HepG2 (cell line): ENCODE measurements at regions not wholly inside any gene's neighbourhood (a gene's known extent, or its start where the extent isn't known, plus 50 kb on each side); places are given as distances from the start of the nearest gene placed in this dataset.

Source experiments
- ATAC-seq: fragments of 200-7000 bp; cut with Tn5 transposase; 3 replicates; pipeline ENCODE4 v1.9.1; 2020; ENCODE audit warnings: mild to moderate bottlenecking, moderate library complexity
- BruUV-seq: library from RNA; stranded (reverse); fragments of 400-500 nt; replicated peaks from 2 replicates; lab custom pipeline; 2021; lab: Mats Ljungman, UMichigan
- CTCF ChIA-PET: fragments of 300-600 bp; formaldehyde crosslinking; extraction: SDS; loops from one replicate; lab custom pipeline; 2021; ENCODE audit warnings: low total read pairs, inconsistent platforms, low intra/inter-chr PET ratio; lab: Yijun Ruan, JAX
- POLR2A ChIA-PET: fragments of 350-600 bp; sonication (Branson Sonifier 250); formaldehyde crosslinking; loops from one replicate; lab custom pipeline; 2020; ENCODE audit warnings: antibody characterized with exemption, inconsistent platforms; lab: Yijun Ruan, JAX
- DNase-seq: peaks from one replicate; pipeline ENCODE4 v3.0.0-alpha.2; 2015; ENCODE audit warnings: low spot score
- FAIRE-seq: peaks from 3 replicates; lab custom pipeline; 2011; peaks lifted over from hg19 to GRCh38; lab: Jason Lieb, UNC
- H2AFZ ChIP-seq: one replicate; pipeline ENCODE4 v1.6.1; 2011; ENCODE audit warnings: low read length, inconsistent platforms
- H3K27ac ChIP-seq: fragments of 300-600 bp; 3 replicates; pipeline ENCODE4 v1.8.0; 2011; ENCODE audit warnings: mixed run types, mild to moderate bottlenecking, mixed read lengths, low read length, inconsistent platforms; ENCODE audit not compliant: insufficient read depth; ENCODE audit errors: extremely low read length
- H3K27me3 ChIP-seq, 2 experiments: fragments of 200-600 bp in 1 of 2; 2 replicates in 1 of 2; 3 replicates in 1 of 2; pipeline versions ENCODE4 v1.6.0 to v1.8.0; 2011; ENCODE audit warnings: low read length in 2 of 2, mild to moderate bottlenecking in 2 of 2, moderate library complexity in 2 of 2, inconsistent platforms in 1 of 2; ENCODE audit not compliant: insufficient read depth in 2 of 2, control insufficient read depth in 1 of 2
- H3K36me3 ChIP-seq, 2 experiments: fragments of 200-600 bp in 1 of 2; replicated peaks in 1 of 2; 2 replicates in 1 of 2; 3 replicates in 1 of 2; pipeline versions ENCODE4 v1.5.1 to v1.8.0; 2011; ENCODE audit warnings: low read length in 2 of 2, inconsistent platforms in 1 of 2; ENCODE audit not compliant: insufficient read depth in 2 of 2, control insufficient read depth in 1 of 2
- H3K4me1 ChIP-seq: 2 replicates; pipeline ENCODE4 v1.5.1; 2012; ENCODE audit warnings: low read length, inconsistent platforms; ENCODE audit not compliant: insufficient read depth
- H3K4me2 ChIP-seq: 2 replicates; pipeline ENCODE4 v1.6.0; 2011; ENCODE audit warnings: low read depth, low read length, inconsistent platforms
- H3K4me3 ChIP-seq, 3 experiments: fragments of 200-600 bp in 1 of 3; sonication (generic), shearing (Covaris generic) in 1 of 3; replicated peaks in 1 of 3; 2 replicates each; pipeline ENCODE4 v1.5.1; 2011 to 2016; ENCODE audit warnings: low read length in 3 of 3, inconsistent platforms in 2 of 3, low read depth in 2 of 3, mild to moderate bottlenecking in 2 of 3, control low read depth in 1 of 3, mixed read lengths in 1 of 3; ENCODE audit not compliant: insufficient read depth in 1 of 3
- H3K79me2 ChIP-seq: one replicate; pipeline ENCODE4 v1.6.1; 2011; ENCODE audit warnings: low read length, inconsistent platforms; ENCODE audit not compliant: insufficient read depth
- H3K9ac ChIP-seq: 2 replicates; pipeline ENCODE4 v1.6.0; 2011; ENCODE audit warnings: mild to moderate bottlenecking, low read depth, low read length, inconsistent platforms; ENCODE audit not compliant: insufficient read depth
- H3K9me3 ChIP-seq: 2 replicates; pipeline ENCODE4 v1.5.1; 2012; ENCODE audit warnings: mild to moderate bottlenecking, low read length
- H4K20me1 ChIP-seq: 2 replicates; pipeline ENCODE4 v1.6.0; 2011; ENCODE audit warnings: inconsistent platforms, mild to moderate bottlenecking, low read length, moderate library complexity; ENCODE audit not compliant: insufficient read depth
- FOXP1 ChIP-seq, 2 experiments: fragments of 450-650 bp in 1 of 2; IDR thresholded peaks; 2 replicates each; pipeline ENCODE4 v1.6.1; 2017 to 2018; ENCODE audit warnings: antibody characterized with exemption in 1 of 2
- HBP1 ChIP-seq: IDR thresholded peaks from 2 replicates; pipeline ENCODE4 v1.6.1; 2016; ENCODE audit warnings: low read depth, control low read depth
- NKX3-1 ChIP-seq: sonication (generic); formaldehyde crosslinking; IDR thresholded peaks from 2 replicates; pipeline ENCODE4 v1.5.0; 2020; ENCODE audit warnings: missing genetic modification reagents
- ZFP82 ChIP-seq: sonication (generic); formaldehyde crosslinking; IDR thresholded peaks from 2 replicates; pipeline ENCODE4 v1.5.1; 2020; ENCODE audit warnings: mild to moderate bottlenecking, missing genetic modification reagents, borderline replicate concordance
- ZNF230 ChIP-seq: sonication (generic); formaldehyde crosslinking; IDR thresholded peaks from 2 replicates; pipeline ENCODE4 v1.4.0; 2020; ENCODE audit warnings: mild to moderate bottlenecking, missing genetic modification reagents
- ZNF749 ChIP-seq: sonication (generic); formaldehyde crosslinking; IDR thresholded peaks from 2 replicates; pipeline ENCODE4 v1.8.0; 2022; ENCODE audit warnings: mild to moderate bottlenecking, missing genetic modification reagents, moderate library complexity, borderline replicate concordance
- WGBS: methylation state at CpG from one replicate; pipeline ENCODE4 v1.1.6; 2017; ENCODE audit warnings: low lambda C conversion rate; 5-methylcytosine and 5-hydroxymethylcytosine counted together
- in situ Hi-C: cut with HindIII; loops from 2 replicates; pipeline ENCODE4 v1.10.0; 2017; ENCODE audit warnings: low pct_unique_long_range_greater_than_20kb; ENCODE audit not compliant: extremely low pct_ligation_motif_present
- intact Hi-C: fragments of 100-400 bp; cut with micrococcal nuclease; formaldehyde crosslinking; loops from one replicate; pipeline ENCODE4 v1.10.0; 2022; ENCODE audit not compliant: unreplicated experiment
- TF ChIP-seq, protein P1 (sequence below): sonication (generic); formaldehyde crosslinking; IDR thresholded peaks from 2 replicates; pipeline ENCODE4 v1.9.0; 2021; ENCODE audit warnings: missing genetic modification reagents, mild to moderate bottlenecking, borderline replicate concordance

DNA sequence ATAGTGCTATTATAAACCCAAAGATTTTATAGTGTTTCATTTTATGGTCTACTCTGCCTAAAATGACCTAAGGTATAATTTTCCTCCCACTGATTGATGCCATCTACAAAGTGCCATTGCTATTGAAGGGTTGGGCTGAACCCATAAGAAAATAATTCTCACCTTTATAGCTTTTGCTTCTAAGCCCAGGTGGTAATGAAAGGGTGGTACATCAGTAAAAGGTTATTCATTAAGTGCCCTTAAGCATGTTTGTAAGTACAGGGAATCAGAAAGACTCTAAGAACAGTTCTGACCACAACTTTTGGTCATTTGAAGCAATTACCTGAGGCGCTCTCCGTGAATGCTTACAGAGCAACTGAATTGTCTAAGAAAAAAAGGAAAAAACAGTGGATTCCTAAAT is 1247.3 kb downstream of the NXPH1 start:
- TF ChIP-seq FOXP1 (IDR thresholded peaks at IDR 0.05) (no peak), FOXP1 (CRISPR knock-in tag; IDR thresholded peaks at IDR 0.05) (no peak), ZNF749 (CRISPR knock-in tag) (no peak), NKX3-1 (CRISPR knock-in tag) (no peak), ZNF230 (CRISPR knock-in tag) (no peak), HBP1 (CRISPR knock-in tag) (no peak), ZFP82 (CRISPR knock-in tag) (no peak)
- TF ChIP-seq, protein P1, sequence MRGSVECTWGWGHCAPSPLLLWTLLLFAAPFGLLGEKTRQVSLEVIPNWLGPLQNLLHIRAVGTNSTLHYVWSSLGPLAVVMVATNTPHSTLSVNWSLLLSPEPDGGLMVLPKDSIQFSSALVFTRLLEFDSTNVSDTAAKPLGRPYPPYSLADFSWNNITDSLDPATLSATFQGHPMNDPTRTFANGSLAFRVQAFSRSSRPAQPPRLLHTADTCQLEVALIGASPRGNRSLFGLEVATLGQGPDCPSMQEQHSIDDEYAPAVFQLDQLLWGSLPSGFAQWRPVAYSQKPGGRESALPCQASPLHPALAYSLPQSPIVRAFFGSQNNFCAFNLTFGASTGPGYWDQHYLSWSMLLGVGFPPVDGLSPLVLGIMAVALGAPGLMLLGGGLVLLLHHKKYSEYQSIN (CRISPR knock-in tag): no peak
- DNase-seq (no peak), FAIRE-seq (no peak), ATAC-seq (no peak)
- in situ Hi-C loops (no loop called here), intact Hi-C loops (no loop called here)
- no TSS peak for BruUV-seq
- Histone ChIP-seq H3K9me3 (peaks cover 82% of the 10 kb centered on the region), H3K36me3 (no peaks in the 10 kb centered on the region), H3K4me2 (no peak overlapping the region), H3K4me1 (no peaks in the 10 kb centered on the region), H3K79me2 (no peaks in the 10 kb centered on the region), H4K20me1 (no peaks in the 10 kb centered on the region), H3K27ac (no peak overlapping the region), H3K27me3 (no peaks in the 10 kb centered on the region), H3K4me3 (no peak overlapping the region), H3K9ac (no peak overlapping the region), H2AFZ (no peak overlapping the region)
- 38% methylated on average over 2 of the region's 2 CpGs for WGBS
- CTCF ChIA-PET: no interaction called here
- POLR2A ChIA-PET: no interaction called here
